T follicular helper cell (primary cell): ENCODE measurements at regions not wholly inside any gene's neighbourhood (a gene's known extent, or its start where the extent isn't known, plus 50 kb on each side); places are given as distances from the start of the nearest gene placed in this dataset.
"Not testable (repeated sequence)": the region's sequence is repeated elsewhere in the genome, so short reads cannot be mapped to it uniquely, and the experiment has no call there.

Experiments
- DNase-seq: peaks from one replicate; pipeline ENCODE4 v3.0.0-alpha.2; 2020; ENCODE audit warnings: low read depth

GRCh38 chr2:57597940-57598339, 448.7 kb upstream of the VRK2 start:
- no peak for DNase-seq

GRCh38 chr2:57598551-57598950, 448.1 kb upstream of the VRK2 start:
- no peak for DNase-seq

GRCh38 chr2:57602733-57603132, 443.9 kb upstream of the VRK2 start:
- DNase-seq, result no peak

DNA sequence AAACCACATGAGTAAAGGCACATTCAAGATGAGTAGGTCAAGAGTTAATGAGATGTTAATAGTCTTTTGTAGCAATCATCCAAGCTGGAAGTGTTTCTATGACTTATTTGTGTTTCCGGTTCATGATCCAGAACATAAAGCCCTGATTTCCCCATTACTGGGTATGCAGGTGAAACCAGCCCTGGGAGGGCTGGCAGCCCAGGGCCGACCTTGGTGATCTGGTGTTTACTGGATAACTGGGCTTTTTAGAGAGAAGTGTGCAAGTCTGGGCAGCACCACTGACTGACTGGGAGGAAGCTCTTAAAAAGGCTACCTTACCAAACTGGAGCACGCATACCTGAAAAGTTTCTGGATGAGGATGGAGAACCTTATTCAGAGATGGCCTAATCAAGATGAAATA, 431.6 kb upstream of the VRK2 start:
- no peak for DNase-seq

GRCh38 chr2:57615855-57616556, 430.6 kb upstream of the VRK2 start:
- DNase-seq, result no peak

- no peak for DNase-seq
Measured at GRCh38 chr2:57617318-57617717, 429.3 kb upstream of the VRK2 start.

DNA sequence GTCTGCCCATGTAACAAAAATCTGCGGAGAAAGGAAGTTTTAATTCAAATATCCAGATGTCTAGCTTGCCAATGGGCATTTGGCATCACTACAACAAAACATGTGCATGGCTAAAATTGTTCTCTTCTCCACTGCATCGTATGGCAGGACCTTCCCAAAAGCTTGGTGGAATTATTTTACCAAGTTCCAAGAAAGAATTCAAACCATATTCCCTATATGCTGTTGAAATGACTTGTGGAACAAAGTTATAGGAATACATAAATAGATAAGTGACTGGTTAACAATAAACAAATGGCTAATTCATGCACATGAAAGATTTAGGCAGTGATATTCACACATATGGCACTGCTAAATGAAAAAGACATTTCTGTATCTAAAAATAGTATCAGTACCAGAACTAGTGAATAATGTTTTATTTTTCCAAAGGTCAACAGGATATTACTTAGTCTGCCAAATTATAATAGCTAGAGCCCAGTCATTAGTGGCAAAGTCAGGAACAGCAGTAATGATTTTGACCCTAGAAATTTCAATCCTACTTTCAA, 425.4 kb upstream of the VRK2 start:
- no peak for DNase-seq

DNA sequence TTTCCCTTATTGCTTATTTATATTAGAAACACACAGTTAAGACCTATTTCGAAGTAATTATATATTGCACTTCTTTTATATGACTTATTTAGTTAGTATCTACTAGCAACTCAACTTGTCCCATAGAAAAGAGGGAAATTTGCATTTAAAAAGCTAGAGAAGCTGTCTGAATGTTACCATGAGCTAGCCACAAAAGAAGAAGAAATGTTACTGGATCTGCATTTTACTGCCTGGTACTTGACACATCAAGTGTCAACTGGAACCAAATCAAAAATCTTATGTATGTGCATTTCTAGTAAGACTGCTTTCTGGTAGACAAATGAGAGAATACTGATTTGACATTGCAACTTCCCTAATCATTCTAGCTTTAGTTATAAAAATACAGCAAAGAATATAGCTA, 424.6 kb upstream of the VRK2 start:
- no peak for DNase-seq

DNA sequence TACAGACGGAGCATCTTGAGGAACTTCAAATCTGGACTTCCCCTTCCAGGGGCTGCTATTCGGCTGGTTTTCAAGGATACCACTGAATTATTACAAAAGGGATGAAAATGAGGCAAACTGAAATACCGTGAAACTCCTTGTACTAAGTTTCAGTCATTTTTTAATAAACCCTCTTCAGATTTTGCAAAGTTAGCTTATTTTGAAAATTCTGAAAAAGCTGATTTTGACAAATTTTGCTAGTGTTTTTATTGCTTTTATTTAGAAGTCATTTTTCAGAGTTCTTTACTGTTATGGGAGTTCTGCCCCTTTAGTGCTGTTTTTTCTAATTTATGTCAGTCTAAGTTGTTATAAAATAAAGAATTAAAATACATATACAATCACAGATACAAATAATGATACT, 390.4 kb upstream of the VRK2 start:
- no peak for DNase-seq

GRCh38 chr2:57669570-57669969, 377.0 kb upstream of the VRK2 start:
- no peak for DNase-seq

DNA sequence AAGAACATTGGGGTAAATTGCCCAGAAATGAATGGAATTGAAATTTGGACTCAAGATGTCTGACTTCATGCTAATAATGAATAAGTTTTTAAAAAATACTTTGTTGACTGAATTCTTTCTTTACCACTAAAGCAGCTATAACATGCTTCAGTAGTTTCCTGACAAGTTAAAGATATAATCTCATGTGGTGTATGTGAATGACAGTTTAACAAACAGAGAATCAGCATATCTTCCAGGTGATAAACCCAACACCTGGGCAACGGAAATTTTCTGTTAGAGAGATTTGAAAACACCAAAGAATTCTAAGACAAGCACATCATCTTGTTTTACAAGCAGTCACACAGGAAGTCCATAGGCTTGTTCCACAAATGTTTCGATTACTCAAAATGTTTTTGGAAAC, 372.6 kb upstream of the VRK2 start:
- DNase-seq, result no peak

GRCh38 chr2:57674743-57675142, 371.9 kb upstream of the VRK2 start:
- no peak for DNase-seq

DNA sequence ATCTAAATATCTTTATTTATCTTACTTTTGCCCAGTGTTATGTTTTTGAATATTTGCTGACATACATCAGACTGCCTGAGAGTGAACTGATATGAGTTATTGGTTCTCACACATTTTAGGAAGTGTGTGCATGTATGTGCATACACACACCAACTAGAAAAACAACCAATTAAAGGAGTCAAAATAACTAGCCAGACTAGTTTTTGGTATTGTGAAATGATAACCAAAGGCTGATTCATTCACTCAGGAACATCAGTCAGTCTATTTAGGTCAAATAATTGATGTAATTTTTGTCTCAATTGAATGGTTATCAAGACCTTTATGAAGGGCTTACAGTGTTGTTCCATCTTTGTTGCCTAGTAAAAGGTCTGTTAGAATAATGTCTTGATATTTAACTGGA, 369.3 kb upstream of the VRK2 start:
- DNase-seq, result no peak

- DNase-seq, result no peak
Measured at GRCh38 chr2:57681650-57682049, 365.0 kb upstream of the VRK2 start.

DNA sequence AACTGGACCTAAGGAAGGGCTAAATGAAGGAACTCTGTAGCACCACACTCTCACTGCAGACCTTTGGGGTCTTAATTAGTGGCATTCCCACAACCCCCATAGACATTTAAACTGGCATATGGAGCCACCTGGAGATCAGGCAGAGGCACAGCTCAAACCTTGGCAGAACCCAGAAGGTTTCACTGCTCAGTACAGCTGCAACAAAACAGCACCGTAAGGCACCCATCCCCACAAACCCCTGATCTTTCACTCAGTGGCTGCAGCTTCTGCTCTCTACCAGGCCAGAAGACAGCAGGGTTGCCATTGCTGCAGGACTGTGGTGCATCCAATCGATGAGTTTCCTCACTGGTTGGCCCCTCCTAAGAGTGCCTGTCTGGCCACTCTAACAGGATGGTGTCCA, 361.6 kb upstream of the VRK2 start:
- no peak for DNase-seq

GRCh38 chr2:57692395-57692794, 354.2 kb upstream of the VRK2 start:
- no peak for DNase-seq

GRCh38 chr2:57693177-57693576, 353.4 kb upstream of the VRK2 start:
- DNase-seq, result no peak

DNA sequence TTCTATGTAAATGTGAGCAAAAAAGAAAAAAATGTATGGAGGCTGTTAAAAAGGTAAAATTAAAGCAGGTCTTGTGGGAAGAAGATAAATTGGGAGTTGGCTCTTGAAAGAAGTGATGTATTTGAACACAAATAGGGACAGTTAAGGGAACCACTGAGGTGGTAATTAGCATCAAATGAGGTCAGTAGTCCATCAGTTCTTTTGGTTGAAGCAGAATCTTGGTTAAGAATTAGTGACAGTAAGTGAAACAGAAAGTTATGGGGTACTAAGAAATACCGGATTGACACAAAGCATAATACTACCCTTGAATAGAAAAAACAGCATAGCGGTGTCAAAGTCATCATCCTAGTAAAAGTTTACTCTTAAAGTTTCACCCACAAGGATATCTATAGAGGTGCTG, 352.6 kb upstream of the VRK2 start:
- DNase-seq, result no peak

DNA sequence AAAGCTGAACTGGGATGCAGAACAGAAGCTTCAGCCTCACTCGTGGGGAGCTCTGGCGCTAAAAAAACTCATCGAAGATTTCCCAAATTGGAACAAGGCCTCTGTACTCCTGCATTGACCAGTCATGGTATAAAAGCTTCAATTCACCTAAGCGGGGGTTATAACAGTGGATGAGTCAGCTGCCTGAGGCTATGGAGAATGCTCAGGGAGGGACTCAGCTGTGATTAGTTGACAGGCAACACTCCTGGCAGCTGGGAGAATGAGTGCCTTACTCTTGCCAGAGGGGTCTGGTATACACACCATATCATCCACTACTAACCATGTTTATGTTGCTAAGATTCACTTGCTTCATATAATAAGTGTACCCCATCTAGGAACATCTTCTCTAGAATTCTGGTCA, 350.6 kb upstream of the VRK2 start:
- no peak for DNase-seq

- DNase-seq, result no peak
Measured at GRCh38 chr2:57698392-57698791, 348.2 kb upstream of the VRK2 start.

GRCh38 chr2:57698935-57699449, 347.6 kb upstream of the VRK2 start:
- no peak for DNase-seq

DNA sequence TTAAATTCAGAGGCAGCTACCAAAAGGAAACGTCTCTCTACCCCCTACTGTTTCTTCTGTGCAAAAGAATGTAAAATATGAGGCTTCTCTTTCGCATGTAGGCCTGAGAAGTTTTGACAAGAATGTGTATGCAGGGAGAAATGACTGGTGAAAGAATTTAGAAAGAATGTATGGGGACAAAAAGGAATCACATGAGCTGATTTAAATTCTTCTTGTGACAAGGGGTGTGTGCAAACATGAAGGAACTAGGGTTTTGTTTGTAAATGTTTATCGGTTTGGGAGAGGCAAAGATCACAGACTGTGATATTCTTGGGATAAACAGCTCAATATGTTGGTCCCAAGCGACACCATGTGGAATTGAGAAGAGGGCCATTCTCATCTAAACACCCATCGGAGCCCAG, 345.2 kb upstream of the VRK2 start:
- no peak for DNase-seq

DNA sequence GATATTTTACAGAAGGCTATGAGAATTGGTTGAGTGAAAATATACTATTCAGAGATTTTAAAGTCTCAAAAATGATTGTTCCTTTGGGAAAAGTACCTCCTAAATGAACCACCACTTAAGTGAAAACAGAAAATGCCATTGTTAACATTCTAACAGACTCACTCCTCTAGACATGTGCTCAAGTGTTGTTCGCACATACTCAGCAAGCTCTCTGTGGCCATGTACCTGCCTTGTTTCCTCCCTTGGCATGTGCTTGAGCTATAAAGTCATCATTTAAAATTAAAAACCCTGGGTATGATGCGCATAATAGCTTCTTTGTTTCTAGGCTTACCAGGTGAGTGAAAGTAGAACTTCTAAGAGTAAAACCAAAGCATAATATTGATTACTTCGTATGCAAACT, 343.2 kb upstream of the VRK2 start:
- DNase-seq, result no peak

- DNase-seq, result not testable (repeated sequence)
Measured at GRCh38 chr2:57707794-57708193, 338.8 kb upstream of the VRK2 start.
